Cardiac fibroblast (primary cell): ENCODE measurements at regions not wholly inside any gene's neighbourhood (a gene's known extent, or its start where the extent isn't known, plus 50 kb on each side); places are given as distances from the start of the nearest gene placed in this dataset.

Source experiments
- DNase-seq, 2 donors: peaks; one replicate each; pipeline versions ENCODE4 v3.0.0 to v3.0.0-alpha.2; 2010; ENCODE audit warnings: low read depth in 2 of 2
- H3K4me3 ChIP-seq, 2 donors: replicated peaks in 1 of 2; 1 replicate in 1 of 2; 2 replicates in 1 of 2; pipeline ENCODE4 v1.5.1; 2011; ENCODE audit warnings: low read depth in 2 of 2, low read length in 2 of 2, mild to moderate bottlenecking in 2 of 2, moderate library complexity in 1 of 2
- TF ChIP-seq, protein P1 (sequence below): IDR thresholded peaks from one replicate; pipeline ENCODE4 v1.5.1; 2011; ENCODE audit warnings: low read depth, mild to moderate bottlenecking, low read length, inconsistent platforms

DNA sequence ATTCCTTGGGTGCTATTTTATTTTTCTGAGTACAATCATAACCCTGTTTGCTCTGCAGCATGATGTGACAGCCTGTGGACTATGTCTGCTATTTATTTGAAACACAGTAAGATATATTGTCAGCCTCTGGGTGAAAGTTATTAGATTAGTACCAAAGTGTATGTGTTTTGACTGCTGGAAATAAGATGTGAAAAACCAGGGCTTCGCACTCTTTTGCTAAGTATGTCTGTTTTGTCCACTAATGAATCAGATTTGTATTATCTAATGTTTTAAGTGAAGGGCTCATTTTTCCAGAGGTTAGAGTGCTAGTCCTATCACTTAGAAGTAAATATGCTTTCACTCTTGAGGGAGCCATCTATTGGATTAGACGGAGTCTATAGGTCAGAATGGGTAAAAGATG lies 569.8 kb upstream of the FZD8 start:
- TF ChIP-seq, protein P1, sequence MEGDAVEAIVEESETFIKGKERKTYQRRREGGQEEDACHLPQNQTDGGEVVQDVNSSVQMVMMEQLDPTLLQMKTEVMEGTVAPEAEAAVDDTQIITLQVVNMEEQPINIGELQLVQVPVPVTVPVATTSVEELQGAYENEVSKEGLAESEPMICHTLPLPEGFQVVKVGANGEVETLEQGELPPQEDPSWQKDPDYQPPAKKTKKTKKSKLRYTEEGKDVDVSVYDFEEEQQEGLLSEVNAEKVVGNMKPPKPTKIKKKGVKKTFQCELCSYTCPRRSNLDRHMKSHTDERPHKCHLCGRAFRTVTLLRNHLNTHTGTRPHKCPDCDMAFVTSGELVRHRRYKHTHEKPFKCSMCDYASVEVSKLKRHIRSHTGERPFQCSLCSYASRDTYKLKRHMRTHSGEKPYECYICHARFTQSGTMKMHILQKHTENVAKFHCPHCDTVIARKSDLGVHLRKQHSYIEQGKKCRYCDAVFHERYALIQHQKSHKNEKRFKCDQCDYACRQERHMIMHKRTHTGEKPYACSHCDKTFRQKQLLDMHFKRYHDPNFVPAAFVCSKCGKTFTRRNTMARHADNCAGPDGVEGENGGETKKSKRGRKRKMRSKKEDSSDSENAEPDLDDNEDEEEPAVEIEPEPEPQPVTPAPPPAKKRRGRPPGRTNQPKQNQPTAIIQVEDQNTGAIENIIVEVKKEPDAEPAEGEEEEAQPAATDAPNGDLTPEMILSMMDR, result no peak
- no peak for DNase-seq

GRCh38 chr10:36209480-36209879 lies 567.4 kb upstream of the FZD8 start:
- DNase-seq, result no peak

More for the DNA sequence above, 569.8 kb upstream of the FZD8 start:
- no peak overlapping the region for H3K4me3 ChIP-seq

GRCh38 chr10:36202881-36203280 lies 560.8 kb upstream of the FZD8 start:
- H3K4me3 ChIP-seq, result no peak overlapping the region
- TF ChIP-seq, protein P1, result no peak

More at GRCh38 chr10:36209480-36209879, 567.4 kb upstream of the FZD8 start:
- H3K4me3 ChIP-seq, result no peak overlapping the region
- TF ChIP-seq, protein P1, result no peak

GRCh38 chr10:36200577-36200976 lies 558.5 kb upstream of the FZD8 start:
- no peak for DNase-seq
- H3K4me3 ChIP-seq, result no peak overlapping the region
- TF ChIP-seq, protein P1, result no peak

More at GRCh38 chr10:36202881-36203280, 560.8 kb upstream of the FZD8 start:
- peak; percentile 39 to 59 for DNase-seq

- no peak overlapping the region for H3K4me3 ChIP-seq
- TF ChIP-seq, protein P1, result no peak
- DNase-seq, result no peak
These were observed 556.2 kb upstream of the FZD8 start for GRCh38 chr10:36198322-36198721.

DNA sequence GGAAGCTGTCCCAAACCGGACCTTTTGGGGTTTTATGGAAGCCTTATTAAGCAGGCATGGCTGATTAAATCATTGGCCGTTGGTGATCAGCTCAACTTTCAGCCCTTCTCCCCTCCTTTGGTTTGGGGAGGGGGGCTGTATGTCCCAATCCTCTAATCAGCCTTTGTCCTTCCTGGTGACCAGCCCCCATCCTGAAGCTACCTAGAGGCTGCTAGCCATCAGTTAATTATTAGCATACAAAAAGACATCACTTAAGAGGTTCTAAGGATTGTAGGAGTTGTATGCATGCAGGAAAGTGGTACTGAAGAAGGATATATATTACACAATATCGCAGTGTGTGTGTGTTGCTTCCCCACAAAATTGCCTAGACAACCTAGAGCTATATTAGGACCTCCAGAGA lies 553.3 kb upstream of the FZD8 start:
- H3K4me3 ChIP-seq, result no peak overlapping the region
- TF ChIP-seq, protein P1, result no peak
- no peak for DNase-seq

DNA sequence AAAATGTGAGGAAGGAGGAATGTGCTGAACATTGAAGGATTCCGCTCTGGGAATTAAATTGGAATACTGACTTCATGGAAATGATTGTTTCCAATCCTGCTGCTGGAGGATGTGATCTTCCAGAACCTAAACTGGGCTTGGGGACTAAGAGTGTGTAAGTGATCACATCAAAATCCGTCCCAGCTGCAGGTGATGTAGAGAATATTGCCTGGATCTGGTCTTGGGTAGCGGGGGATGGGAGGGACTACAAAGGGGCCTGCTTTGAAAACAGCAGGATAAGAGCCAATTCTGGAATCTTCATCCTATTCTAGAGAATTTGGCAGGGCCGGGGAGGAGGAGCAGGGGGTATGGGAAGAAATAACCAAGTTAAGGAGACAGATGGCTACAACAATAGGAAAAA lies 552.2 kb upstream of the FZD8 start:
- no peak overlapping the region for H3K4me3 ChIP-seq
- TF ChIP-seq, protein P1, result no peak
- DNase-seq, result no peak
